IPS-NIHi7 (cell line): ENCODE measurements at regions not wholly inside any gene's neighbourhood (a gene's known extent, or its start where the extent isn't known, plus 50 kb on each side); places are given as distances from the start of the nearest gene placed in this dataset.
"Not testable (repeated sequence)": the region's sequence is repeated elsewhere in the genome, so short reads cannot be mapped to it uniquely, and the experiment has no call there.

Source experiments
- DNase-seq: peaks from one replicate; pipeline ENCODE4 v3.0.0; 2012; ENCODE audit warnings: mixed read lengths; ENCODE audit errors: extremely low spot score

GRCh38 chr6:58351619-58352018 is 1034.2 kb downstream of the PRIM2 start:
- DNase-seq: not testable (repeated sequence)

GRCh38 chr6:58358452-58358851 is 1041.0 kb downstream of the PRIM2 start:
- not testable (repeated sequence) for DNase-seq

GRCh38 chr6:58365856-58366255 is 1048.4 kb downstream of the PRIM2 start:
- not testable (repeated sequence) for DNase-seq

GRCh38 chr6:58406659-58407058 is 1089.2 kb downstream of the PRIM2 start:
- DNase-seq: not testable (repeated sequence)

GRCh38 chr6:58419321-58419720 is 1101.9 kb downstream of the PRIM2 start:
- DNase-seq: no peak
